PC-3 (cell line): ENCODE measurements at regions not wholly inside any gene's neighbourhood (a gene's known extent, or its start where the extent isn't known, plus 50 kb on each side); places are given as distances from the start of the nearest gene placed in this dataset.

Experiments
- CTCF ChIP-seq: fragments of 300-600 bp; sonication (generic); conservative IDR thresholded peaks from 2 replicates; pipeline ENCODE4 v1.5.1; 2017; ENCODE audit warnings: antibody characterized with exemption, low read depth, mild to moderate bottlenecking, low read length
- EZH2 ChIP-seq: fragments of 300-600 bp; sonication (generic); IDR thresholded peaks from one replicate; pipeline ENCODE4 v1.6.1; 2017; ENCODE audit warnings: antibody characterized with exemption, mild to moderate bottlenecking, low read length; ENCODE audit not compliant: unreplicated experiment

DNA sequence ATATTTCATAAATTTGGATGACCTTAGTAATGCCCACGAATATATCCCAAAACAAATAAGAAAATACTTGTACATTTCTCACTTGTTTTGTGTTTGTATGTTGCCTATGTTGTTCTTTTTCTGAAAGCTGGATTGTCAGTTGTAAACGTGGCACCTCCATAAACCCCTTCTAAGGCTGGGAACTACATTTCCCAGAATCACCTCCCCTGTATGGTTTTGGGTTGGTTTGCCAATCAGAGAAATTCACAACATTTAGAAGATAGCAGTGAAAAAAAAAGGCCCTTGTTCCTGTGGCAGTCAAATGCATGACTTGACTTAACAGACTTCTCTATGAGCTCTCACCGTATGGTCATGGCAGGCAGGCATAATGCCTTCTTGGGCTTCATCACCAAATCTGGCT lies 676.3 kb upstream of the STEAP1 start:
- TF ChIP-seq CTCF (no peak), EZH2 (no peak)
